Putamen (tissue), 1 donor: ENCODE measurements at regions not wholly inside any gene's neighbourhood (a gene's known extent, or its start where the extent isn't known, plus 50 kb on each side); places are given as distances from the start of the nearest gene placed in this dataset.

Experiments
- DNase-seq: peaks from one replicate; pipeline ENCODE4 v3.0.0-alpha.2; 2016; ENCODE audit warnings: low spot score

DNA sequence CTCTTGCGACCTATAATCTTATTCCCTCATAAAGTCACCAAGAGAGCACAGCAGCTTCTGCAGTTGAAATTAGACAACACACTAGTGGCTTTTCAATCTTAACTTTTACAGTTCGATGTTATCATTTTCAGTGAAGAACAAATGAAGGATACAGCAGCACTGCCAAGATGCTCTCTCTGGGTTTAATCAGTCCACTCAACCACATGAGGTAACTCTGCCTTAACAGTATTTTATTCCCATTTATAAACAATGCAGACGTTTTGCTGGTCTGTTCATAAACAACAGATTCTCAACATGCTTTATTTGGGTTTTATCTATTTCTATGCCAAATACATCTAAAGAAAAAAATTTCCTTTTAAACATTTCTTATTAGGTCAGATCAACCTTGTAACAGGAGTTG, 646.0 kb upstream of the FAM241A start:
- DNase-seq: no peak

DNA sequence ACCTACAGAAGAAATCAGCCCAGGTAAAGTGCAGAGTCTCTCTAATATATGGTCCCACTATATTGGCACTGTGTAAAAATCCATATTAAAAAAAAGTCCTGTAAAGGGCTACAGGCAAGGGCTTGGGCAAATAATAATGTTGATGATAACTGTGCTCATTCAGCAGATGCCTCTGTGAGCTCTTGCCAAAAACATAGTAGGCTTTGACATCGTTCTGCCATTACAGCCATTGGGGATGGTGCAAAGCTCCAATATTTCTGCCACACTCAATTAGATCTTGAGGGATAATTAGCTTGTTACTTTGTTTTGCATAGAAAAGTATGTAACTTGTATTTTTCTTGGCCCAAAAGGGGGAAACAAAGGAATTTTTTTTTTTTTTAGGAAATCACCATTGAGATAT, 645.5 kb upstream of the FAM241A start:
- DNase-seq: no peak

DNA sequence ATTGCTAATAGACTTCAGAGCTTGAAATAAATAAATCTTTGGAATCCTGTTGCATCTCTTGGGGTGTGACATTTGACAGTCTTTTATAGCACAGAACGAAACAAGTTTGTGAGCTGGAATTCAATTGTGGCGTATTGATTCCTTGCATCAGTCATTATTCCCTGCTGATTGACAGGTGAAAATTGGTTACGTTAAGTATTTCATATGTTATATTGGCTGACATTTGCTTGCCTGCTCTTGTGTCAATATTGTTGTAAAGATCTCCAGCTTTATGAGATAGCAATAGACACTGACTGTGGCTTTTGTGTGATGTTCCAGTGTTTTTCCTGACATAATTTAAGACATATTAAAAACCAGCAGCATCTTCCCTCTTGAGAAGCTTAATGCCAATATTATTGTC, 644.4 kb upstream of the FAM241A start:
- DNase-seq: no peak

DNA sequence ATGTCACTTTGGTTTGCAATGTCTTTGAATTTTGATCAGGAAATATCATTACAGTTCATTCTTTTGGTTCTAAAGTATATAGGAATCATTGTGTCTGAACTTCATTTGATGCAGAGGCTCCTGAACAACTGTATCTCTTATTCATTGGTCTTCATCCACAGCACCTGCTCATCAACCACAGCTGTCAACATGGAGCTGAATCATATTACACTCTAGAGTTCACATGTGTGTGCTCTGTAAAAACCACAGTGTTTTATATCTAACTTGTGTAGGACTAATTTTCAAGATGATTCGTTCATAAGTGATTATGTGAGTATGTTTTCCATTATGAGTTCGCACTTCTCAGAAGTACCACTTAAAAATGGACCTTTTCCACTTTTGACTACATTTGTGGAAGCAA, 643.3 kb upstream of the FAM241A start:
- no peak for DNase-seq

DNA sequence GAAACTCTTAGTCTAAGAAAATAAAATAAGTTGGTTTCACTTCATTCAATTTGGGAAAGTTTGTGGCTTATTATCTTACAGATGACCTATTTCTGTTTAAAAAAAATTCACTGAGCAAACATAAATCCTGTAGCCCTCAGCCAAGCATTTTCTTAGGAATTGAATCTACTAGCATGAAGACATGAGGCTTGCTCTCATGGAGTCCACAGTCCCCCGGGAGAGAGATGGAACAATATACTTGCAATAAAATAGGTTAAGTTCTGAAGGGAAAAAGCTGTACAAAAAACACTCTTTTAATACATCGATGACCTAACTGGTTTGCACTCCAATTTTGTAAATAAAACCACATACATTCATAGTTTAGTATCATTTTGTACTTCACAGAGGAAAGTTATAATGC, 642.6 kb upstream of the FAM241A start:
- no peak for DNase-seq

DNA sequence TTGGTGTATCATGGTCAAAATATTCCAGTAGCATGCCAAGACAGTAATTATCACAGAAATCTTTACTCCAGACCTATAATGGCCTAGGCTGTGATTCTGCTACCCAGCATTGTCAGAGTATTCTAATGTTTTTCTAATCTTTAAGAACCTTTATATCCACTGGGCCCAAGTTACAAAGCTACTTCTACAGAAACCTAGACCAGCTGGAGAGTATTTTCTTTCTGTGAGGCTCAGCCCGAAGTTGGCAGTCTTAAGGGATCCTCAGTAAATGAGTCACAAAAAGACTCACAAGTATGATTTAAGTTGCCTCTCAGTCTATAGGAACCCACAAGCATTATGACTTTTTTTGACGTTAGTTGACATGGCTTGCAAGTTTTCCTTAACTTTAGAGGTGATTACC, 638.5 kb upstream of the FAM241A start:
- no peak for DNase-seq

DNA sequence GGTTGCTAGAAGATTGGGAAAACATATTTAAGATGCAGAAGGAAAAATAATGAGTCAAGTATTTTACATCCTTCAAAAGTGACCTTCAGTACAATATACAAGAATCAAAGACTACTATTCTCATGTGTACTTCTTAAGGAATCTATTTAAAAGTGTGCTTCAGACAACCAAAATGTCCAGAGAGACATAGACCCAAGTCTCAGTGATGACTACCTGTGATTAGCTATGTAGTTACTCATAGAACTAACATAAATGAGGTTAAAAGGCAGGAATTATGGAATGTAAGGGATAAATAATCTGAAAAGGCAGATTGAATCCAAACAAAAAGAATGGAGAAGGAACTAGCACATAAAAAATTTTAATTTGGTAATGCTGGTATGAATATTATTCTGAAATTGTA, 634.7 kb upstream of the FAM241A start:
- DNase-seq: no peak

DNA sequence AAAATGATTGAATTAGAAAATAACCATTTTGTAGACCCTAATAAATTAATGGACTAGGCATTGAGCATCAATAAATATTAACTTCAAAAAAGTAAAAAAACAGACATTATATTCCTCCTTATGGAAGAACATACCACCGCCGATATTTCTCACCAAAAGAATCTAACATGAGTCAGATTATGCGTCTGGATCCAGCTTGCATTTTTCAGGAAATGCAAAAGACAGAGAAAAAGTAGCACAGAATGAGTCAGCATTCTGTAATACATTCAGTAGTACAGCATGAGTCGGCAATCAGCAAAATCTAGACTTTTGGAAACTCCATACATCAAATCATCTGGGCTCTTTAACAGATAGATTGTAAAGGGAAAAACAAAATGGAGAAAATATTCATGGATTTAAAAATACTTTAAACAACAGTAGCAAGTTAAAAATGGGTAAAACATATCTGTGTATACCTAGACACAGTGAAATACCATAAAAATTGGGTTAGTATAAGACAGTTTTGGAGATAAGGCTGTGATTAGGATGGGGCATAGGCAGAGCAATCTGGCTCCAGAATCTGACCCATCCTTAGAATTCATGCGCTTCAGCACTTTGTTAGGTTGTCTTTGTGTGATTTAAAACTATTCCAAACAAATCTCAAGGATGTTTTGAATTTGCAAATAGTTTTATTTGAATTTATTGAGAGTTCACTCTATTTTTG, 633.0 kb upstream of the FAM241A start:
- peak; percentile 5 for DNase-seq

DNA sequence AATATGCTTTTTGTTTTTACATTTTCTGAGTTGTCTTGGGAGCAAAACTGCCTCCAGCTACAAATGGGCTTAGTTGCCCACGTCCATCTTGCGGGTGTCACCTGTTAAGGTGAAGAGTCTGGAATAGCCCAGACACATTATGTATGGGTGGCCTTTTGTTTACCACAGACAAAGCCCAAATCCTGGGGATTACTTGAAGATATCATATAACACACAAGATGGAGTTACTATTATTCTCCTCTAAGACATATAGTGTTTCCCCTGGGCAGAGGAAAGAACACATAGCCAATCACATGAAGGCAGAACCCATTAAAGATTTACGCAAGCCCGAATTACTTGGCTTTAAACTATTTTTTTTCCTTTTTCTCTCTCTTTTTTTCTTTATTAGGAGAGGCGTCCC, 625.6 kb upstream of the FAM241A start:
- DNase-seq: no peak

DNA sequence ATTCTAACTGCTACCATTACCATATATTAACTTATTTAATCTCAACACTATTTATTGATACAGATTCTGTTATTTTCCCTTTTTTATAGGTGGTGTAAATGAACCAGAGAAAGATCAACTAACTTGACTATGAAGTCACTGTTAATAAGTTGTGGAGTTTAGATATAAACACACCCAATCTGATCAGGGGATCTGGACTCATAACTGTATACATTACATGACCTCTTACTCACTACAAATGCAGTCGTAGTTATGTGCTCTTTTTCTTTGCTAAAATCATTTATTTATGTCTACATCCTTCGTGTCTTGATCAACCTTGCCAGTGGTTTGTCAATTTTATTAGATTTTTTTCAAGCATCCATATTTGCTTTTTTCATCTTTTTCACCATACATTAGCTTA, 614.8 kb upstream of the FAM241A start:
- DNase-seq: no peak

DNA sequence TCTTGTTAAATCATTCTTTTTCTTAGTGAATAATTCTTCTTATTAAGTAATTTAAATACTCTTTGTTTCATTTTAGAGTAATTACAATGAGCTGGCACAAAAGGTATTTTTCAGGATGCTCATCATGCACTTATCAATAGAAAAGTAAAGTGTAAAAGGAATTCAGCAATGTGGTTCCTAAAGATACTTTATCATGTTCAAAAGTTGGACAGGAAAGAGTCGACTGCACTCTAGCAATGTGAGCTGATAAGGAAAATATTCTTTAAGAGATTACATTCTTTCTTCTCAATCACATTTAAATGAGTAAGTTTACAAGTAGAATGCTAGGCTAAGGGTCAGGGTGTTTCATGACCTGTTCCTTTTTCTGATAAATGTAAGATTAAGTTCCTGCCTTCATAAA, 609.5 kb upstream of the FAM241A start:
- no peak for DNase-seq

DNA sequence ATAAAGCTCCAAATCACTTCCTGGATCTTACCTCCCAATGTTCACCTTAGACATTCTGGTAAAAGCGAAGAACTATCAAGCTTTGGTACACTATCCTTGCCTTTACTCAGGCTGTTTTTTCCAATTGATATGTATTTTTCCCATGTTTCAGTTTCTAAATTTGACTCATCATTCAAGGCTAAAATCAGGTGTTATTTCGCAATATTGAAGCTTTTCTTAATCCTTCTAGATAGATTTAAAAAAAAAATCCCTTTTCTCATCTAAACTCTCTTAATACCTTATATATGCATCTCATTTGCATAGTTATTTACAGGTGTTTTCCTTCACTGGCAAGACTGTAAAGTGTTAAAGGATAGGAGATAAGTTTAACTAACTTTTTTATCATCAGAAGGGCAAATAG, 608.1 kb upstream of the FAM241A start:
- DNase-seq: no peak

DNA sequence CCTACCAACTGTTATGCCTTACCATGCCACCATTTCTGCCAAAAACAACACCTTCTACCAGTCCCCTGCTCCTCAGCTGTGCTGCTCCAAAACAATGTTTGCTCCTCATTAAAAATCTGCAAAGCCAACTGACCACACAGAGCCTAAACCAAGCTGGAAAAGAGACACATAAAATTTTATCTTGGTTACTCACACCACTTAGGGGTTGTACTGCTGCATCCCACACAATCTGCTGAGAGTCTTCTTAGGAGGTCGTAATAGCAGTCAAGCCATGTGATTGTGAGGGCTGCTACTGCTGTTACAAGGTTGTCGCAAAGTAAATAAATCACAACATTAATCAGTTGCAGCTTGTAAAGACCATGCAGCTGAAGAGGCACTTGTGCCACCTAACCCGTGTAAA, 607.4 kb upstream of the FAM241A start:
- DNase-seq: no peak

DNA sequence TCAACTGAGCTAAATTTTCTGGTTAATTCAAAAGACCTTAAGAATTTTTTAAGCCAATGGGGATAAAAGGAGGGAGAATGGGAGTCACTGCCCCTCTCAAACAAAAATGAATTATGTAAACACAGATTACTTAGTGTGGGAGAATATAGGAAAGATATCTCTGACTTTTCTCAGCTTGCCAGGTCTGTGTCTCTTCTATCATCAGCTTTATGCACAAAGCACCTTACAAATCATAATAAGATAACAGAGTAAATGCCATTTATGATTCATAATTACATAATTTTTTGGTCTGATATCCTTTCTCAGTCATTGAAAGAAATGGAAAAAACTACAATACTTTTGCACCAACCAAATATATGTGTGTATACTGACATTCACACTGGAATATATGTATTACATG, 604.6 kb upstream of the FAM241A start:
- no peak for DNase-seq

DNA sequence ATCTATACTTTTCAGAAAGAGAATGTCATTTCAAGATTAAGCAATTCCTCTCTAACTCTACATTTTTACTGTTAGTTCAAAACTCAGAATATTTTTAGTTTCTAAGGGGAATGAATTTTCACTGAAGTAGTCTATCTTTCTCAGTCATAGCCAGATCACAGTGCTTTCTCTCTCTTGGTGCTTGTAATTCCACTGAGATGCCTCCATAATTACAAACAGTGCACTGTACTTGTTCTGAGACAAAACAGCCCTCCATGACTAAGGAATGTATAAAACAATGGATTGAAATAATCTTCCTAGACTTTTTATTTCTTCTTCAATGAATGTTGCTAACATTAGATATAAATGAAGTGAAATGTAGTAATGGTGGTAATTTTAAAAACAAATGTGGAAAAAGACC, 603.2 kb upstream of the FAM241A start:
- no peak for DNase-seq

DNA sequence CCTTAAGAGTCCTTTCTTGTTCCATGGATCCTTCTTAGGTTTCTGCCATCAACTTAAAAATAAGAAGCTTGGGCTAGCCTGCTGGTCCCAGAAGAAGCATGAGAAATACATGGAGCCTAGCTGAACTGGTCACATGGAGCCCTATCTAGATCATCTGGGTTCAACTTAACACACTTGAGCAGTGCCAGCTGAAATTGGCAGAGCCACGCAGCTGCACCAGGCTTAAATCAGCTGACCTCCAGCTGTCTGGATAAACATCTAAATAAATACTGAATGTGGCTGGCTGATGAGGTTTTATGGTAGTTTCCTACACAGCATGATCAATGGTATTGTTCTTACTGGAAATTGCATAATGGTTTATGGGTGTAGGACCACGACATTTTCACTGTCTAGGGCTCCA, 598.4 kb upstream of the FAM241A start:
- no peak for DNase-seq

DNA sequence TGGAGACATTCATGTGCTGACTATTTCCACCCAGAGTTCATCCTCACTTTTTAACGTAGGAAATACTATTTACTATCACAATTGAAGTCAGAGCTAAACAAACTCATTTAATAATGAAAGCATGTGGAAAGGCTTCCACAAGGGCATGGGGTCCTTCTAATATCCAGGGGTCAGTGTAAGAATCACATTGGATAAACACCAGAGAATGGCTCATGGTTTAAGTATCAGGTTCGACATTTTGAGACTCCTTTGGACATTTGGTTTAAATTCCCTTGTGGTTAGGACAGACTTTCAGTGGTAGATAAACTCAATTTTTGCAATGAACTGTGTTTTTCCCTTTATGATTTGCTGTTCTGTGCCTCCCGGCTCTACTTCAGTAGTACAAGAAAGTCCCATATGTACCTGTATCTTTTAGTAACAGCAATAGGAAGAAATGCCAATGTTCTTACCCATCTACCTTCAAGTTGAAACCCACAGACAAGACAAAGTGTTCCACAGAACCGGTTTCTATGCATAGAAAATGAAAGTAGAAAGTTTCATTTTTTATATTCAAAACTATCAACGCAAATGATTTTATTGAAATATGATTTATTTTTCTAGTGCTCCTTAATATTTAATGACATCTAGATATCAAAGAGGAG, 589.0 kb upstream of the FAM241A start:
- DNase-seq: no peak

DNA sequence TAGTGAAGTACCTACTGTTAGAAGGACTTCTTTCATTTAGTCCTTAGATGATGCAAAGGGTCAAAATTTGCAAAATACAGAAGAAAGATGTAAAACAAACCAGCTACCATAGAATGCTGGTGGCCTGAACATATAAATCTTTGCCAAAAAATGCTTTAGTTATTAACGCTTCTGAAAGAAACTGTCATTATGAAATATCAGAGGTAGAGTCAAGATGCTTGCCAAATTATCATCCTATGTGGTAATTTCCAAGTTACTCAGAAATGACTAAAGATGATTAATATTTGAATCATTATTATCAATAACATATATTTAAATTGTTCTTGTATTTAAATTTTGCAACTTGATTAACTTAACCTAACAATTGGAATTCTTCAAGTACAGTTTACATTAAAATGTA, 588.4 kb upstream of the FAM241A start:
- no peak for DNase-seq

DNA sequence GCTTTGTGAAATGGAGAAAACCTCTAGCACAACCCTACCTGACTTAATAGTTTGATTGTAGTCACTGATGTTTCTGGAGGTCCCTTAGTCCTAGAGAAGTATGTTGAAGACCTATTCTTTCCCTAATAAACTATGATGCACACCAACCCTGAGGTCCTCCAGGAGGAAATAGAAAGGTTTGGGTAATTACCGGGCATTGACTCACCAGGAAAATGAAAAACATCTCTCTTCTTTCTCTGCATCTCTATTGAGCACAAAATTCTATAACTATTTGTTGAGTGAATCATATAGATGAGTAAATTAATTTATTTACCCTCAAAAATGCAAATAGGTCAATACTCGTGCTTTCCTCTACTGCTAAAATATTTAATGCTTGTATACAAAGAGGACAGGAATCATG, 582.4 kb upstream of the FAM241A start:
- DNase-seq: no peak

DNA sequence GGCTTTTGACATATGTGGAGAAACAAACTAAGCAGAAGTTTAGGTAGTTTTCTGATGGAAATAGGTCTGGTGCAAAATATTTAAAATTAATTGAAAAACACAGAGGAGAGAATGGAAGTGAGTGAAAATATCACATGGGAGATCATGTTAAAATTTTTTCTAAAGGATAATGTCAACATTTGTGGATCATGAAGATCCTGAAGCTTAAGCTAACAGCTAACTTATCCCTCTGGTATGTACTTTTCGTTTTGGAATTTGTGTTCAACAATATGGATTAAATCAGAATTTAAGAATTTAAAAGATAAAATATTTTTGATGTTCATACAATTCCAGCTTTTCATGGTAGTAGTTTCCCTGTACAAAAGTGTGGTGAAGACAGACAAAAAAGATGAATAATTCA, 572.8 kb upstream of the FAM241A start:
- DNase-seq: no peak

DNA sequence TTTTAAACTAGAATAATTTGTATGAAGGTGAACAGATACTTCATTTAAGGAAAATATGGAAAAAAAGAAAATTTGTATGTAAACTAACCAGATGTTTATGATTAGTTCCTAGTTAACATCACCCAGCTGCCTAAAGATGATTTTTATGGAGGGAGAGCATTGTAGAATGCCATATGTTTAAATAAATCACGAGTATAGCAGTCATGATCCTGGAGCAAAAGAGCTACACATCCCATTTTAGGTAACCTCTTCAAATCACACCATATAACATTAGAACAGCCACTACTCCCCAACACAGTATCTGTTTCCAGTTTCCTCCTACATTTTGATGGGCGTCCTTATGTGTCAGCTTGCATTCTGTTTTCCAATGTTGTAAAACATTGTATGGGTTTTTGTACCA, 571.9 kb upstream of the FAM241A start:
- no peak for DNase-seq

DNA sequence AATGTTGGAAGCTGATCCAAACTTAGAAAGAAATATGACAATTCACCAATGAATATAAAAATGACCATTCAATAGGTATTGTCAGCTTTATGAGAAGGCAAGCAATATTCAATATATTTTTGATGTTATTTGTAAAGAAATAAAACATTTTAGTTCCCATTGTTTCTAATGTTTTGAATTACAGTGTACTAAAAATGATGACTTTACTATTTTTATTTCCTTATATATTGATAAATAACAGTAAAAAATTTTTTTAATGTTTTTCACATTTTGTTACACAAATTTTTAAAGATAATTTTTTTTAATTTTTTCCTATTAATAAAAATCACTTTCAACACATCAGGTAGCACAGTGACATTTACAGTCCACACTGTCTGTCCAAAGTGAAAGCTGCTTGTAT, 565.5 kb upstream of the FAM241A start:
- DNase-seq: no peak

DNA sequence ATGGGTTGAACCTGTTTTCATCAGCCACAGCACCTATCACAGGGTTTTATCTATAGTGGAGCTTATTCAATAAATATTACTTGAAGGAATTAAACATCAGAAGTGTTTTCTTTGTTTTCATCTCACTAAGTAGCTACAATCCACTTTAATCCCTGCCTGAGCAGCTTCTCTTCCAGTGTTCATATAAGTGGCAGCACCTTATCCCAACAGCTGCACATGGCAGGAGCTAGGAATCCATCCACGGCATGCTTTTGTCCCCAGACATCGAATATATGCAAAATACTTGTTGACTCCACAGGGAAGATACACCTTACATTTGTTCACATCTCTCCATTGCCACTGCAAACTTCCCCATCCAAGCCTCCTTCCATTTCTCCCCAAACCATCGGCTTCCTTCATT, 549.8 kb upstream of the FAM241A start:
- DNase-seq: no peak

DNA sequence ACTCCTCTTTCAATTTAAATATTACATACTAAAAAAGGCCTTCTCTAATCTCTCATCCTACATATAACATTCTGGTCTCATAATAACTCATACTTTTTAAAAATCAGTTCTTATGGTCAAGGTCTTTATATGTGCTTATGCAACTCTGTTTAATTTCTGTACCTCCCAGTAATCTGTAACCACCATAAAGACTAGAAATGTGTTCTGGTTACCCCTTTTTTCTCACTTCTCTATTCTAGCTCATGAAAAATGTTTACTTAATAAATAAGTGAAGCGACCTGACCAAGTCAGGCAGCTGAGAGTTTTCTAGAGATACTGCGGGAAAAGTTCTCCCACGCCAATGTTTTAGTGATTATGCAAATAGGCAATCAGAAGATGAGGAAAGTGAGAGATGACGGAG, 548.8 kb upstream of the FAM241A start:
- DNase-seq: no peak
